Common myeloid progenitor, CD34-positive (primary cell): ENCODE measurements at regions not wholly inside any gene's neighbourhood (a gene's known extent, or its start where the extent isn't known, plus 50 kb on each side); places are given as distances from the start of the nearest gene placed in this dataset.

ENCODE experiments used
- CTCF ChIA-PET: fragments of 350-600 bp; sonication (Branson Sonifier 250); formaldehyde crosslinking; loops from one replicate; lab custom pipeline; 2021; ENCODE audit warnings: antibody characterized with exemption; lab: Charles Lee
- POLR2A ChIA-PET: fragments of 350-600 bp; sonication (Branson Sonifier 250); formaldehyde crosslinking; loops from one replicate; lab custom pipeline; 2021; ENCODE audit warnings: antibody characterized with exemption; lab: Charles Lee
- DNase-seq, 3 donors: peaks; one replicate each; pipeline versions ENCODE4 v3.0.0 to v3.0.0-alpha.2; 2013
- H3K27ac ChIP-seq, 2 experiments: 1 replicate in 1 of 2; 2 replicates in 1 of 2; pipeline ENCODE4 v1.7.0; 2013; ENCODE audit warnings: inconsistent platforms in 2 of 2, low read length in 2 of 2, mild to moderate bottlenecking in 2 of 2, low read depth in 1 of 2, moderate library complexity in 1 of 2; ENCODE audit not compliant: severe bottlenecking in 2 of 2, insufficient read depth in 1 of 2, poor library complexity in 1 of 2
- H3K27me3 ChIP-seq, 5 experiments: replicated peaks in 2 of 5; 1 replicate in 3 of 5; 2 replicates in 2 of 5; pipeline versions ENCODE4 v1.6.1 to v1.7.0; 2013; ENCODE audit warnings: low read length in 4 of 5, mild to moderate bottlenecking in 2 of 5, moderate library complexity in 2 of 5, inconsistent platforms in 1 of 5; ENCODE audit not compliant: insufficient read depth in 5 of 5, control insufficient read depth in 4 of 5
- H3K36me3 ChIP-seq, 4 experiments: 1 replicate in 2 of 4; 2 replicates in 2 of 4; pipeline versions ENCODE4 v1.6.1 to v1.7.0; 2013; ENCODE audit warnings: low read length in 3 of 4, control low read depth in 1 of 4, mild to moderate bottlenecking in 1 of 4; ENCODE audit not compliant: control insufficient read depth in 4 of 4, insufficient read depth in 4 of 4
- H3K4me1 ChIP-seq, 4 experiments: 1 replicate in 3 of 4; 2 replicates in 1 of 4; pipeline versions ENCODE4 v1.6.1 to v1.7.1; 2013; ENCODE audit warnings: low read length in 3 of 4, mild to moderate bottlenecking in 3 of 4, control low read depth in 1 of 4, inconsistent platforms in 1 of 4, moderate library complexity in 1 of 4; ENCODE audit not compliant: control insufficient read depth in 4 of 4, insufficient read depth in 4 of 4; ENCODE audit errors: control extremely low read depth in 1 of 4
- H3K4me3 ChIP-seq, 7 experiments: 1 replicate in 4 of 7; 2 replicates in 3 of 7; pipeline versions ENCODE4 v1.5.1 to v1.7.0; 2013; ENCODE audit warnings: mild to moderate bottlenecking in 7 of 7, low read length in 6 of 7, moderate library complexity in 6 of 7, inconsistent platforms in 2 of 7, low read depth in 2 of 7, control low read depth in 1 of 7; ENCODE audit not compliant: insufficient read depth in 4 of 7, control insufficient read depth in 1 of 7; ENCODE audit errors: extremely low read depth in 1 of 7
- H3K9me3 ChIP-seq, 5 experiments: 1 replicate in 4 of 5; 2 replicates in 1 of 5; pipeline versions ENCODE4 v1.6.1 to v1.7.1; 2013; ENCODE audit warnings: low read length in 4 of 5, mild to moderate bottlenecking in 2 of 5, inconsistent platforms in 1 of 5, low read depth in 1 of 5, moderate library complexity in 1 of 5; ENCODE audit not compliant: control insufficient read depth in 4 of 5, insufficient read depth in 2 of 5; ENCODE audit errors: control extremely low read depth in 1 of 5
- WGBS: methylation state at CpG from one replicate; pipeline ENCODE4 v1.1.5; 2013; ENCODE audit not compliant: insufficient coverage; 5-methylcytosine and 5-hydroxymethylcytosine counted together

- Histone ChIP-seq H3K4me3 (no peak overlapping the region), H3K9me3 (no peaks in the 10 kb centered on the region), H3K27me3 (no peaks in the 10 kb centered on the region), H3K27ac (no peak overlapping the region), H3K36me3 (no peaks in the 10 kb centered on the region), H3K4me1 (no peaks in the 10 kb centered on the region)
- CTCF ChIA-PET = no interaction called here
- POLR2A ChIA-PET = no interaction called here
- DNase-seq = no peak
- 50% methylated on average over 2 of the region's 2 CpGs for WGBS
Measured at GRCh38 chr2:122651236-122651635, 895.8 kb downstream of the TSN start.

GRCh38 chr2:122651780-122652179 is 896.3 kb downstream of the TSN start:
- Histone ChIP-seq H3K27ac (no peak overlapping the region), H3K9me3 (no peaks in the 10 kb centered on the region), H3K4me1 (no peaks in the 10 kb centered on the region), H3K27me3 (no peaks in the 10 kb centered on the region), H3K4me3 (no peak overlapping the region), H3K36me3 (no peaks in the 10 kb centered on the region)
- WGBS = no CpG with 5 or more reads among the region's 2 CpGs
- ChIA-PET CTCF (no interaction called here), POLR2A (no interaction called here)
- DNase-seq = no peak

GRCh38 chr2:122652670-122653069 is 897.2 kb downstream of the TSN start:
- Histone ChIP-seq H3K9me3 (no peaks in the 10 kb centered on the region), H3K27ac (no peak overlapping the region), H3K4me3 (no peak overlapping the region), H3K4me1 (no peaks in the 10 kb centered on the region), H3K27me3 (no peaks in the 10 kb centered on the region), H3K36me3 (no peaks in the 10 kb centered on the region)
- ChIA-PET CTCF (no interaction called here), POLR2A (no interaction called here)
- 78% methylated on average over 1 of the region's 3 CpGs for WGBS
- DNase-seq = no peak

GRCh38 chr2:122656403-122656802 is 901.0 kb downstream of the TSN start:
- H3K4me1 ChIP-seq = peaks cover 0 to 5% (median 0%) of the 10 kb centered on the region in 4 experiments
- CTCF ChIA-PET = no interaction called here
- H3K9me3 ChIP-seq = no peaks in the 10 kb centered on the region
- no peaks in the 10 kb centered on the region for H3K36me3 ChIP-seq
- DNase-seq = no peak
- whole genome bisulfite sequencing = 100% methylated on average over 2 of the region's 3 CpGs
- POLR2A ChIA-PET = no interaction called here
- no peak overlapping the region for H3K4me3 ChIP-seq
- peaks cover under 1 to 19% (median 5%) of the 10 kb centered on the region in 5 experiments for H3K27me3 ChIP-seq
- H3K27ac ChIP-seq = no peak overlapping the region

GRCh38 chr2:122660786-122661634 is 905.6 kb downstream of the TSN start:
- ChIA-PET POLR2A (no interaction called here), CTCF (no interaction called here)
- H3K27me3 ChIP-seq = peaks cover 2 to 27% (median 5%) of the 10 kb centered on the region in 5 experiments
- 14% methylated on average over 17 of the region's 30 CpGs for WGBS
- peaks cover 0 to 5% (median 0%) of the 10 kb centered on the region in 4 experiments for H3K4me1 ChIP-seq
- peak overlapping the region in 4 of 7 experiments; percentile 13 to 57 (median 40) for H3K4me3 ChIP-seq
- H3K9me3 ChIP-seq = no peaks in the 10 kb centered on the region
- H3K27ac ChIP-seq = no peak overlapping the region
- H3K36me3 ChIP-seq = no peaks in the 10 kb centered on the region
- DNase-seq = peak in 1 of 3 donors; percentile 5

GRCh38 chr2:122663620-122664019 is 908.2 kb downstream of the TSN start:
- ChIA-PET POLR2A (no interaction called here), CTCF (no interaction called here)
- peaks cover 0 to 5% (median 0%) of the 10 kb centered on the region in 4 experiments for H3K4me1 ChIP-seq
- no peak overlapping the region for H3K27ac ChIP-seq
- peaks cover 2 to 27% (median 3%) of the 10 kb centered on the region in 5 experiments for H3K27me3 ChIP-seq
- no peaks in the 10 kb centered on the region for H3K9me3 ChIP-seq
- DNase-seq = no peak
- H3K36me3 ChIP-seq = no peaks in the 10 kb centered on the region
- WGBS = 100% methylated on average over 4 of the region's 4 CpGs
- no peak overlapping the region for H3K4me3 ChIP-seq

GRCh38 chr2:122669627-122670026 is 914.2 kb downstream of the TSN start:
- POLR2A ChIA-PET = no interaction called here
- no peak for DNase-seq
- no peaks in the 10 kb centered on the region for H3K36me3 ChIP-seq
- 83% methylated on average over 1 of the region's 2 CpGs for WGBS
- no peak overlapping the region for H3K4me3 ChIP-seq
- H3K27ac ChIP-seq = no peak overlapping the region
- CTCF ChIA-PET = no interaction called here
- H3K9me3 ChIP-seq = no peaks in the 10 kb centered on the region
- no peaks in the 10 kb centered on the region for H3K27me3 ChIP-seq
- no peaks in the 10 kb centered on the region for H3K4me1 ChIP-seq
